ENCODE measurements at regions not wholly inside any gene's neighbourhood (a gene's known extent, or its start where the extent isn't known, plus 50 kb on each side); places are given as distances from the start of the nearest gene placed in this dataset.

GRCh38 chr12:78739653-78740052 lies 124.9 kb upstream of the SYT1 start:
- Histone ChIP-seq H3K9ac (replicated peaks; ENCODE audit: extremely low read depth, insufficient read depth, low read length) (no peak overlapping the region), H3K4me1 (ENCODE audit: control insufficient read depth, extremely low read depth, insufficient read depth, low read length) (no peaks in the 10 kb centered on the region), H3K27me3 (ENCODE audit: control insufficient read depth in 2 of 2, insufficient read depth in 2 of 2, low read length in 2 of 2) (no peaks in the 10 kb centered on the region), H3K36me3 (ENCODE audit: control insufficient read depth in 2 of 2, extremely low read depth in 1 of 2, insufficient read depth in 2 of 2, low read length in 2 of 2) (no peaks in the 10 kb centered on the region), H4K20me1 (replicated peaks; ENCODE audit: control insufficient read depth, extremely low read depth, insufficient read depth, low read length) (no peaks in the 10 kb centered on the region), H3K9me3 (replicated peaks; ENCODE audit: control insufficient read depth, insufficient read depth, low read length) (no peaks in the 10 kb centered on the region), H3K4me2 (ENCODE audit: insufficient read depth, low read length) (no peak overlapping the region), H3K9me1 (replicated peaks; ENCODE audit: control insufficient read depth, extremely low read depth, insufficient read depth, low read length) (no peaks in the 10 kb centered on the region), H3K79me2 (ENCODE audit: control insufficient read depth, insufficient read depth, low read length) (no peaks in the 10 kb centered on the region), H2AFZ (ENCODE audit: low read depth, low read length) (no peak overlapping the region), H3K27ac (ENCODE audit: insufficient read depth, low read depth, low read length) (no peak overlapping the region), H3K4me3 (replicated peaks in 1 of 3; ENCODE audit: insufficient read depth in 1 of 3, low read depth in 1 of 3, low read length in 3 of 3) (no peak overlapping the region)
- no peak for DNase-seq (ENCODE audit: low read depth, low spot score)
- FAIRE-seq = no peak
- ChIA-PET POLR2A (no interaction called here), CTCF (no interaction called here)
- intact Hi-C loops (cut with micrococcal nuclease) (no loop called here), dilution Hi-C loops (cut with MboI; ENCODE audit: extremely low pct_ligation_motif_present, low sequenced_read_pairs) (no loop called here)
- BruUV-seq (replicated peaks) = no TSS peak
- TF ChIP-seq MYC (IDR thresholded peaks at IDR 0.05; ENCODE audit: low read depth, low read length) = no peak
- TF ChIP-seq MAX (IDR thresholded peaks at IDR 0.05; ENCODE audit: insufficient read depth, insufficient read length) = no peak
- TF ChIP-seq POLR2A (IDR thresholded peaks at IDR 0.05; ENCODE audit: low read depth, low read length) = no peak
- TF ChIP-seq POLR2AphosphoS5 (IDR thresholded peaks at IDR 0.05; ENCODE audit: insufficient read depth, low read depth, low read length) = no peak
- TF ChIP-seq EZH2 (IDR thresholded peaks at IDR 0.05; ENCODE audit: borderline replicate concordance, low read depth, low read length, severe bottlenecking) = no peak
- TF ChIP-seq GATA2 (IDR thresholded peaks at IDR 0.05; ENCODE audit: insufficient read depth, insufficient read length, low read depth, low read length) = no peak
- TF ChIP-seq JUN (IDR thresholded peaks at IDR 0.05; ENCODE audit: borderline replicate concordance, insufficient read depth, insufficient read length, low read depth) = no peak
- TF ChIP-seq, protein P1, sequence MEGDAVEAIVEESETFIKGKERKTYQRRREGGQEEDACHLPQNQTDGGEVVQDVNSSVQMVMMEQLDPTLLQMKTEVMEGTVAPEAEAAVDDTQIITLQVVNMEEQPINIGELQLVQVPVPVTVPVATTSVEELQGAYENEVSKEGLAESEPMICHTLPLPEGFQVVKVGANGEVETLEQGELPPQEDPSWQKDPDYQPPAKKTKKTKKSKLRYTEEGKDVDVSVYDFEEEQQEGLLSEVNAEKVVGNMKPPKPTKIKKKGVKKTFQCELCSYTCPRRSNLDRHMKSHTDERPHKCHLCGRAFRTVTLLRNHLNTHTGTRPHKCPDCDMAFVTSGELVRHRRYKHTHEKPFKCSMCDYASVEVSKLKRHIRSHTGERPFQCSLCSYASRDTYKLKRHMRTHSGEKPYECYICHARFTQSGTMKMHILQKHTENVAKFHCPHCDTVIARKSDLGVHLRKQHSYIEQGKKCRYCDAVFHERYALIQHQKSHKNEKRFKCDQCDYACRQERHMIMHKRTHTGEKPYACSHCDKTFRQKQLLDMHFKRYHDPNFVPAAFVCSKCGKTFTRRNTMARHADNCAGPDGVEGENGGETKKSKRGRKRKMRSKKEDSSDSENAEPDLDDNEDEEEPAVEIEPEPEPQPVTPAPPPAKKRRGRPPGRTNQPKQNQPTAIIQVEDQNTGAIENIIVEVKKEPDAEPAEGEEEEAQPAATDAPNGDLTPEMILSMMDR (IDR thresholded peaks at IDR 0.05; ENCODE audit: extremely low read depth in 1 of 2, insufficient read depth in 1 of 2, low read depth in 1 of 2, low read length in 2 of 2) = no peak
- no peak for TF ChIP-seq FOS (IDR thresholded peaks at IDR 0.05; ENCODE audit: borderline replicate concordance, insufficient read depth, low read length)
